AG10803 (cell line): ENCODE measurements at regions not wholly inside any gene's neighbourhood (a gene's known extent, or its start where the extent isn't known, plus 50 kb on each side); places are given as distances from the start of the nearest gene placed in this dataset.
A peak's percentile ranks its signal among the peaks of the same experiment; 100 is the strongest.

Experiments used
- DNase-seq: peaks from one replicate; pipeline ENCODE4 v3.0.0; 2010; ENCODE audit warnings: low read depth
- H3K4me3 ChIP-seq: 2 replicates; pipeline ENCODE4 v1.5.1; 2011; ENCODE audit warnings: mild to moderate bottlenecking, low read length, control low read depth
- CTCF ChIP-seq: conservative IDR thresholded peaks from 2 replicates; pipeline ENCODE4 v1.5.1; 2011; ENCODE audit warnings: mild to moderate bottlenecking, low read length, control low read depth, inconsistent platforms

DNA sequence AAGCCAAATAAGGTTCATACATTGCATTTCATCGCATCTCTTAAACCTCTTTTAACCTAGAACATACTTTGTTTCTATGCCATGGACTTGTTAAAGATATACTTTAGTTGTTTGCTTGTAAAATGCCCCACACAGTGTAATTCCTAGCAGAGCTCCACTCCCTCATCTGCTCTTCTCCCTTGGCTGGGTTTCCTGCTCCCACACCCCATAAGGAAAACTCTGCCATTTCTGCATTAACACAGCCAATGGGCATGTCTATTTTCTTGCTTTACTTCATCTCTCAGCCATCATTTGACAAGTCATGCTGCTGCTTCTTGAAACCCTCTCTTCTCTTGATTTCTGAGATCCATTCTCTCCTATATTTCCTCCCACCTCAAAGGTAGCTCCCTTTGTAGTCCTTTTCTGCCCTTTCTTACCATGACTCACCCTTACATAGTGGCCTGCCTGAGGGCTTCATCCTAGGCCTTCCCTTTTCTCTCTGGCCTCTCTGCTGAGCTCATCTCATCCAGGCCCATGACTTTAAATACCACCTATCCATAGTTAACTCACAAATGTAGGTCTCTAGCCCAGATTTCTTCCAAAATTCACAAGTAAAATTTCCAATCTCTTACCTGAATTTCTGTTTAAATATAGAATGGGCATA, 471.4 kb downstream of the ADRA2A start:
- DNase-seq, result no peak
- no peak for TF ChIP-seq CTCF
- no peak overlapping the region for H3K4me3 ChIP-seq

- DNase-seq, result peak; percentile 71
- TF ChIP-seq CTCF, result no peak
- no peak overlapping the region for H3K4me3 ChIP-seq
Observed at GRCh38 chr10:111551001-111551400, 474.2 kb downstream of the ADRA2A start.

DNA sequence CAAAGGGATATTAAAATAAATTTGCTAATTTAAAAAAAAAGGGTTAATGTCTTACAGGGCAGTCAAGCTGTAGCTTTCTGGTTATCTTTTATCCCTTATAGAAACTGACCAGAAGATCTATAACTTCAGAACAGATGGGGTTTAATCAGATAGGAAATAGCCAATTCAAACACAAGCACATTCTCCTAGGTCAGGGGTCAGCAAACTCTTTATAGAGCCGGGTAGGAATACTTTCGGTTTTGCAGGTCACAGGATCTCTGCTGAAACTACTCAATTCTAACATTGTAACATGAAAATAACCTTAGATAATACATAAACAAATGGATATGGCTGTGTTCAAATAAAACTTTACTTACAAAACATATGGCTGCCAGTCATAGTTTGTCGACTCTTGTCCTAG, 479.8 kb downstream of the ADRA2A start:
- H3K4me3 ChIP-seq, result no peak overlapping the region
- no peak for TF ChIP-seq CTCF
- DNase-seq, result no peak

GRCh38 chr10:111558211-111558610, 481.4 kb downstream of the ADRA2A start:
- TF ChIP-seq CTCF, result no peak
- no peak for DNase-seq
- H3K4me3 ChIP-seq, result no peak overlapping the region

- TF ChIP-seq CTCF, result no peak
- DNase-seq, result peak; percentile 44
Observed at GRCh38 chr10:111560027-111560426, 483.2 kb downstream of the ADRA2A start.

DNA sequence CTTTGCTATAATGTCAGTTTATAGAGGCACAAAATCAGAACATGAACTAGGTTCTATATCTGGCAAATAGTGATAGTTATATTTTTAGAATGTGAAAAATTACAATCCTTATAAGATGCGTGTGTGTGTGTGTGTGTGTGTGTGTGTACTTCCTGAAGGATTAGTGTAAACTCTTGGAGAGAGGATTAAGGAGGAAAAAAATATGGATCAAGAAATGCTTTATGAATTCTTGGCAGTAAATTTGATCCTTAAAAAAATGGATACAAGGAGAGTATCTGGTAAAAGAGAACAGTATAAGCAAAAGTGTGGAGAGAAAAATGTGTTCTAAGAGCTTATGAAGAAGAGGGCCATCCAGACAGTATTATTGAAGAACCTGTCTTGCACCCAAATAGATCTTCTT, 484.3 kb downstream of the ADRA2A start:
- no peak for DNase-seq
- H3K4me3 ChIP-seq, result no peak overlapping the region
- no peak for TF ChIP-seq CTCF

More at GRCh38 chr10:111560027-111560426, 483.2 kb downstream of the ADRA2A start:
- no peak overlapping the region for H3K4me3 ChIP-seq

GRCh38 chr10:111565542-111565941, 488.7 kb downstream of the ADRA2A start:
- no peak for TF ChIP-seq CTCF
- no peak for DNase-seq

More at GRCh38 chr10:111565542-111565941, 488.7 kb downstream of the ADRA2A start:
- H3K4me3 ChIP-seq, result no peak overlapping the region
